IMR-90 (cell line): ENCODE measurements at regions not wholly inside any gene's neighbourhood (a gene's known extent, or its start where the extent isn't known, plus 50 kb on each side); places are given as distances from the start of the nearest gene placed in this dataset.

Experiments used
- ATAC-seq: fragments of 200-7000 bp; cut with Tn5 transposase; 2 replicates; pipeline ENCODE4 v1.9.1; 2020; ENCODE audit warnings: low read depth, mild to moderate bottlenecking, moderate library complexity
- BruUV-seq: library from RNA; stranded (reverse); fragments of 400-500 nt; replicated peaks from 2 replicates; lab custom pipeline; 2021; lab: Mats Ljungman, UMichigan
- CTCF ChIA-PET: fragments of 300-600 bp; formaldehyde crosslinking; extraction: SDS; loops from one replicate; lab custom pipeline; 2021; ENCODE audit warnings: antibody characterized with exemption; lab: Yijun Ruan, JAX
- POLR2A ChIA-PET: fragments of 300-600 bp; sonication (Branson Sonifier 250); formaldehyde crosslinking; loops from one replicate; lab custom pipeline; 2022; ENCODE audit warnings: antibody characterized with exemption; ENCODE audit not compliant: unreplicated experiment; lab: Charles Lee
- DNase-seq: peaks from one replicate; pipeline ENCODE4 v3.0.0; 2013
- H2AFZ ChIP-seq: replicated peaks from 2 replicates; pipeline ENCODE3; 2013; ENCODE audit warnings: low read length, mild to moderate bottlenecking; ENCODE audit not compliant: poor library complexity
- H2AK5ac ChIP-seq: 2 replicates; pipeline ENCODE4 v1.6.1; 2013; ENCODE audit warnings: low read depth, low read length, inconsistent platforms
- H2AK9ac ChIP-seq: replicated peaks from 2 replicates; pipeline ENCODE3; 2013; ENCODE audit warnings: mild to moderate bottlenecking, low read depth, low read length, moderate library complexity; ENCODE audit not compliant: poor library complexity
- H2BK120ac ChIP-seq: 2 replicates; pipeline ENCODE4 v1.6.1; 2013; ENCODE audit warnings: low read depth, low read length, inconsistent platforms
- H2BK15ac ChIP-seq: 3 replicates; pipeline ENCODE4 v1.6.1; 2013; ENCODE audit warnings: low read depth, low read length, inconsistent platforms
- H2BK20ac ChIP-seq: 2 replicates; pipeline ENCODE4 v1.6.1; 2013; ENCODE audit warnings: low read depth, mild to moderate bottlenecking, inconsistent platforms, low read length, moderate library complexity
- H2BK5ac ChIP-seq: 2 replicates; pipeline ENCODE4 v1.6.1; 2013; ENCODE audit warnings: mild to moderate bottlenecking, low read depth, low read length, inconsistent platforms; ENCODE audit not compliant: poor library complexity, severe bottlenecking
- H3K14ac ChIP-seq: replicated peaks from 2 replicates; pipeline ENCODE4 v1.6.1; 2013; ENCODE audit warnings: low read depth, low read length, inconsistent platforms
- H3K18ac ChIP-seq: 2 replicates; pipeline ENCODE4 v1.6.1; 2013; ENCODE audit warnings: low read depth, low read length, control low read depth
- H3K23ac ChIP-seq: 2 replicates; pipeline ENCODE4 v1.6.1; 2013; ENCODE audit warnings: low read depth, low read length, inconsistent platforms
- H3K27ac ChIP-seq: 2 replicates; pipeline ENCODE4 v1.5.1; 2013; ENCODE audit warnings: mild to moderate bottlenecking, control low read depth, low read length; ENCODE audit not compliant: insufficient read depth
- H3K27me3 ChIP-seq: 2 replicates; pipeline ENCODE4 v1.6.1; 2013; ENCODE audit warnings: low read length; ENCODE audit not compliant: control insufficient read depth, insufficient read depth
- H3K36me3 ChIP-seq: 2 replicates; pipeline ENCODE4 v1.6.1; 2013; ENCODE audit warnings: low read length, mixed read lengths; ENCODE audit not compliant: control insufficient read depth, insufficient read depth
- H3K4ac ChIP-seq: 2 replicates; pipeline ENCODE4 v1.6.1; 2013; ENCODE audit warnings: low read depth, low read length, inconsistent platforms
- H3K4me1 ChIP-seq: 2 replicates; pipeline ENCODE4 v1.6.1; 2013; ENCODE audit warnings: low read length, mixed read lengths; ENCODE audit not compliant: control insufficient read depth, insufficient read depth
- H3K4me2 ChIP-seq: 2 replicates; pipeline ENCODE4 v1.6.1; 2013; ENCODE audit warnings: low read depth, mild to moderate bottlenecking, control low read depth, low read length, moderate library complexity
- H3K4me3 ChIP-seq: 2 replicates; pipeline ENCODE4 v1.5.1; 2013; ENCODE audit warnings: low read depth, mild to moderate bottlenecking, control low read depth, low read length, moderate library complexity; ENCODE audit not compliant: insufficient read depth
- H3K56ac ChIP-seq: 2 replicates; pipeline ENCODE4 v1.6.1; 2013; ENCODE audit warnings: low read length, inconsistent platforms; ENCODE audit not compliant: insufficient read depth; ENCODE audit errors: extremely low read depth
- H3K79me1 ChIP-seq, 2 experiments: 2 replicates each; pipeline ENCODE4 v1.6.1; 2013; ENCODE audit warnings: low read length in 2 of 2, inconsistent platforms in 1 of 2, low read depth in 1 of 2
- H3K9ac ChIP-seq: 2 replicates; pipeline ENCODE4 v1.6.1; 2013; ENCODE audit warnings: low read depth, low read length, control low read depth
- H3K9me1 ChIP-seq: 2 replicates; pipeline ENCODE4 v1.6.1; 2013; ENCODE audit warnings: low read length, inconsistent platforms; ENCODE audit not compliant: insufficient read depth
- H3K9me3 ChIP-seq: 2 replicates; pipeline ENCODE4 v1.6.1; 2013; ENCODE audit warnings: low read length; ENCODE audit not compliant: control insufficient read depth, insufficient read depth
- H4K20me1 ChIP-seq: 2 replicates; pipeline ENCODE4 v1.6.1; 2013; ENCODE audit warnings: low read length, inconsistent platforms; ENCODE audit not compliant: insufficient read depth
- H4K5ac ChIP-seq: 2 replicates; pipeline ENCODE4 v1.6.1; 2013; ENCODE audit warnings: mild to moderate bottlenecking, low read depth, low read length, control low read depth
- H4K8ac ChIP-seq, 2 experiments: 2 replicates each; pipeline ENCODE4 v1.6.1; 2013; ENCODE audit warnings: low read depth in 2 of 2, low read length in 2 of 2, control low read depth in 1 of 2, inconsistent platforms in 1 of 2
- H4K91ac ChIP-seq: 2 replicates; pipeline ENCODE4 v1.6.1; 2013; ENCODE audit warnings: low read depth, low read length, inconsistent platforms; ENCODE audit not compliant: insufficient read depth
- ELK1 ChIP-seq: fragments of 150-350 bp; IDR thresholded peaks from 2 replicates; pipeline ENCODE4 v1.6.1; 2016; ENCODE audit warnings: low read depth, mild to moderate bottlenecking, low read length, moderate library complexity, borderline replicate concordance
- FOS ChIP-seq: fragments of 150-350 bp; IDR thresholded peaks from 2 replicates; pipeline ENCODE4 v1.6.1; 2016; ENCODE audit warnings: low read depth, low read length
- MAZ ChIP-seq: IDR thresholded peaks from 2 replicates; pipeline ENCODE4 v1.6.1; 2012; ENCODE audit warnings: low read depth, mild to moderate bottlenecking, low read length, improper control_type of control experiment, moderate library complexity, borderline replicate concordance
- NFE2L2 ChIP-seq: fragments of 150-350 bp; IDR thresholded peaks from 2 replicates; pipeline ENCODE4 v1.6.1; 2016; ENCODE audit warnings: low read depth, mild to moderate bottlenecking, low read length
- RCOR1 ChIP-seq: IDR thresholded peaks from 2 replicates; pipeline ENCODE4 v1.6.1; 2012; ENCODE audit warnings: mild to moderate bottlenecking, low read length, improper control_type of control experiment; ENCODE audit not compliant: insufficient replicate concordance
- RFX5 ChIP-seq: IDR thresholded peaks from 2 replicates; pipeline ENCODE4 v1.8.0; 2012; ENCODE audit warnings: low read depth, mild to moderate bottlenecking, low read length, moderate library complexity
- WGBS, 2 experiments: methylation state at CpG; one replicate each; pipeline versions ENCODE4 v1.1.5 to v1.1.7; 2013; ENCODE audit warnings: missing lambda C conversion rate in 2 of 2; ENCODE audit not compliant: insufficient read length in 1 of 2; ENCODE audit errors: extremely low coverage in 2 of 2; 5-methylcytosine and 5-hydroxymethylcytosine counted together
- dilution Hi-C: fragments of 300-500 bp; cut with HindIII; formaldehyde crosslinking; loops from one replicate; pipeline ENCODE4 v1.14.3; 2018; ENCODE audit warnings: low sequenced_read_pairs; ENCODE audit not compliant: unreplicated experiment
- in situ Hi-C: fragments of 300-500 bp; cut with MboI; formaldehyde crosslinking; loops from 3 replicates; pipeline ENCODE4 v1.14.3; 2019; ENCODE audit warnings: low sequenced_read_pairs, inconsistent platforms, mixed read lengths
- intact Hi-C: fragments of 100-400 bp; cut with micrococcal nuclease; formaldehyde crosslinking; loops from 2 replicates; pipeline ENCODE4 v1.10.0; 2022

DNA sequence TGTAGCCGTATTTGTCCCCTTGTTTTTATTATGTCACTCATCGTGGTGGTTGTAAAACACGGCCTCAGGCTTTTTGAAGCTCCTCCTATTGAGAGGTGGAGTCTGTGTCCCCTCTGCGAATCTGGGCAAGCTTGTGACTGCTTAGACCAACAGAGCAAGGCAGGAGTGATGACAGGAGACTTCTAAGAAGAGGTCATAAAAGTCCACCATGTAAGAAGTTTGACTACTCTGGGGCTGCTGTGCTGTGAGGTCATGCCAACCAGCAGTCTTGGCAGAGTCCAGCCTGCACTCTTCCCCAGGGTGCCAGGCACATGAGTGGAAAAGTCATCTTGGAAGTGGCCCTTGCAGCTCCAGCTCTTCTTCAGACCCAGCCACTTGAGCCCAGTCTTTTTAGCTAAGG is 83.8 kb upstream of the SPTBN1 start:
- Histone ChIP-seq H3K14ac (no peak overlapping the region), H3K9me1 (no peaks in the 10 kb centered on the region), H4K20me1 (no peaks in the 10 kb centered on the region), H2BK20ac (no peak overlapping the region), H3K4ac (no peak overlapping the region), H4K5ac (no peak overlapping the region), H2BK120ac (no peak overlapping the region), H3K36me3 (no peaks in the 10 kb centered on the region), H2AK5ac (no peak overlapping the region), H3K9me3 (peaks cover 3% of the 10 kb centered on the region; the same call in 1 of the 2 replicates), H3K79me1 (no peaks in the 10 kb centered on the region), H3K23ac (peak overlapping the region; percentile 17; the same call in 1 of the 2 replicates), H4K91ac (no peak overlapping the region), H3K56ac (no peak overlapping the region), H3K4me1 (peaks cover 3% of the 10 kb centered on the region; the same call in 1 of the 2 replicates), H2AK9ac (no peak overlapping the region), H3K9ac (no peak overlapping the region), H3K4me2 (no peak overlapping the region), H3K27ac (no peak overlapping the region), H4K8ac (no peak overlapping the region), H2BK5ac (no peak overlapping the region), H2AFZ (no peak overlapping the region), H3K27me3 (peaks cover 2% of the 10 kb centered on the region; the same call in 1 of the 2 replicates), H3K4me3 (no peak overlapping the region), H2BK15ac (no peak overlapping the region), H3K18ac (no peak overlapping the region)
- CTCF ChIA-PET, result no interaction called here
- ATAC-seq, result no peak
- in situ Hi-C loops, result no loop called here
- WGBS, 2 experiments, result 95% methylated on average over 3 of the region's 4 CpGs; no CpG with 5 or more reads in 1 of the 2 experiments
- no peak for TF ChIP-seq RFX5
- TF ChIP-seq FOS, result no peak
- TF ChIP-seq RCOR1, result no peak
- TF ChIP-seq ELK1, result no peak
- TF ChIP-seq MAZ, result no peak
- TF ChIP-seq NFE2L2, result no peak
- DNase-seq, result no peak
- BruUV-seq, result no TSS peak
- dilution Hi-C loops, result no loop called here
- intact Hi-C loops, result no loop called here
- POLR2A ChIA-PET, result no interaction called here
